ENCODE measurements at regions not wholly inside any gene's neighbourhood (a gene's known extent, or its start where the extent isn't known, plus 50 kb on each side); places are given as distances from the start of the nearest gene placed in this dataset.

DNA sequence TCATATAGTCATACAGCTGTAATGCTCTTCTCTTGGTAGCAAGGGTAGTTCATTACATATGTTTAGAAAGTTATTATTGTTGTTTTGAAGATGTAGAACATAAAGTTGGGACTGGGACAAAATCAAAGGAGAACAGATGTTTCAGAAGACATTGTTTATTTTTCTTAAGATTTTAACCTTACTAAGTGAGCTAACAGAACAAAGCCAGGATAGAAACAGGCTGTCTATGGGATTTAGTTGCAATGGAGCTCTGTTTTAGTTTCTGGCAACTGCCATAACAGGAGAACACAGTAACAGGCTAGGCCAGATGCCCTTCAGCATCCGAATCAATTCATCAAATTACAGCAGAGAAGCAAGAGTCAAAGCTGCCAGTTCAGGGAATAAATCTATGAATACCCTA lies 382.4 kb downstream of the ARL4A start:
- no peak for TF ChIP-seq POLR2AphosphoS5 (IDR thresholded peaks at IDR 0.05; ENCODE audit: low read depth, low read length)
- no peak for TF ChIP-seq TAF1 (IDR thresholded peaks at IDR 0.05; ENCODE audit: borderline replicate concordance, insufficient read depth, low read length)
